Panc1 (cell line): ENCODE measurements at regions not wholly inside any gene's neighbourhood (a gene's known extent, or its start where the extent isn't known, plus 50 kb on each side); places are given as distances from the start of the nearest gene placed in this dataset.

Experiments used
- ATAC-seq: fragments of 200-7000 bp; cut with Tn5 transposase; 2 replicates; pipeline ENCODE4 v1.9.1; 2020; ENCODE audit warnings: mild to moderate bottlenecking, moderate library complexity
- BruUV-seq: library from RNA; stranded (reverse); fragments of 400-500 nt; replicated peaks from 2 replicates; lab custom pipeline; 2021; lab: Mats Ljungman, UMichigan
- CTCF ChIA-PET: fragments of 300-600 bp; sonication (Branson Sonifier 250); formaldehyde crosslinking; loops from one replicate; lab custom pipeline; 2022; ENCODE audit warnings: antibody characterized with exemption; lab: Charles Lee
- POLR2A ChIA-PET: fragments of 300-600 bp; sonication (Branson Sonifier 250); formaldehyde crosslinking; loops from one replicate; lab custom pipeline; 2022; ENCODE audit warnings: antibody characterized with exemption; lab: Charles Lee
- DNase-seq: peaks from one replicate; pipeline ENCODE4 v3.0.0-alpha.2; 2010; ENCODE audit warnings: low read depth, low spot score
- H3K27ac ChIP-seq: 2 replicates; pipeline ENCODE4 v1.5.1; 2011; ENCODE audit warnings: mild to moderate bottlenecking, low read length, inconsistent platforms
- H3K27me3 ChIP-seq: fragments of 200-500 bp; sonication (Bioruptor generic); 2 replicates; pipeline ENCODE4 v1.6.0; 2014; ENCODE audit warnings: low read length, inconsistent platforms; ENCODE audit not compliant: control insufficient read depth, insufficient read depth
- H3K36me3 ChIP-seq: fragments of 200-500 bp; sonication (Bioruptor generic); 2 replicates; pipeline ENCODE4 v1.5.1; 2014; ENCODE audit warnings: inconsistent platforms, mild to moderate bottlenecking, low read length, moderate library complexity; ENCODE audit not compliant: control insufficient read depth, insufficient read depth
- H3K4me1 ChIP-seq: 2 replicates; pipeline ENCODE4 v1.5.1; 2011; ENCODE audit warnings: inconsistent platforms, mild to moderate bottlenecking, low read length, moderate library complexity; ENCODE audit not compliant: control insufficient read depth, insufficient read depth
- H3K4me3 ChIP-seq, 2 experiments: 2 replicates each; pipeline ENCODE4 v1.5.1; 2011 to 2012; ENCODE audit warnings: low read depth in 2 of 2, low read length in 2 of 2, mild to moderate bottlenecking in 2 of 2, inconsistent platforms in 1 of 2, moderate library complexity in 1 of 2
- H3K9me3 ChIP-seq: fragments of 200-500 bp; sonication (Bioruptor generic); 2 replicates; pipeline ENCODE4 v1.5.1; 2014; ENCODE audit warnings: low read depth, mild to moderate bottlenecking, inconsistent platforms, low read length, moderate library complexity; ENCODE audit not compliant: control insufficient read depth, insufficient read depth
- CTCF ChIP-seq: fragments of 450-650 bp; IDR thresholded peaks from 2 replicates; pipeline ENCODE4 v1.5.1; 2017; ENCODE audit warnings: mild to moderate bottlenecking
- POLR2AphosphoS5 ChIP-seq: IDR thresholded peaks from 2 replicates; pipeline ENCODE4 v1.6.1; 2012; ENCODE audit warnings: mild to moderate bottlenecking, low read depth, low read length, moderate library complexity
- SIN3A ChIP-seq: IDR thresholded peaks from 2 replicates; pipeline ENCODE4 v1.6.1; 2012; ENCODE audit warnings: low read depth, mild to moderate bottlenecking, low read length, moderate library complexity, borderline replicate concordance; ENCODE audit not compliant: insufficient read depth
- TCF7L2 ChIP-seq: IDR thresholded peaks from 2 replicates; pipeline ENCODE4 v1.6.1; 2011; ENCODE audit warnings: mild to moderate bottlenecking, low read depth, low read length, inconsistent platforms
- in situ Hi-C: cut with HindIII; loops from 2 replicates; pipeline ENCODE4 v1.10.0; 2016; ENCODE audit warnings: low sequenced_read_pairs, low pct_unique_long_range_greater_than_20kb
- intact Hi-C: fragments of 100-400 bp; cut with micrococcal nuclease; formaldehyde crosslinking; loops from one replicate; pipeline ENCODE4 v1.10.0; 2022; ENCODE audit not compliant: unreplicated experiment
- TF ChIP-seq, protein P1 (sequence below), 2 experiments: IDR thresholded peaks; 2 replicates each; pipeline ENCODE4 v1.6.1; 2011 to 2012; ENCODE audit warnings: low read depth in 2 of 2, control low read depth in 1 of 2, low read length in 1 of 2, mild to moderate bottlenecking in 1 of 2, moderate library complexity in 1 of 2; ENCODE audit not compliant: insufficient read depth in 1 of 2

- Histone ChIP-seq H3K9me3 (no peaks in the 10 kb centered on the region), H3K4me3 (no peak overlapping the region), H3K27me3 (no peaks in the 10 kb centered on the region), H3K36me3 (no peaks in the 10 kb centered on the region), H3K27ac (no peak overlapping the region), H3K4me1 (no peaks in the 10 kb centered on the region)
- no peak for ATAC-seq
- no peak for TF ChIP-seq POLR2AphosphoS5
- intact Hi-C loops (no loop called here), in situ Hi-C loops (no loop called here)
- BruUV-seq = no TSS peak
- CTCF ChIA-PET = no interaction called here
- DNase-seq = no peak
- POLR2A ChIA-PET = no interaction called here
Measured at GRCh38 chr3:65230261-65231139, 542.7 kb upstream of the ADAMTS9 start.

DNA sequence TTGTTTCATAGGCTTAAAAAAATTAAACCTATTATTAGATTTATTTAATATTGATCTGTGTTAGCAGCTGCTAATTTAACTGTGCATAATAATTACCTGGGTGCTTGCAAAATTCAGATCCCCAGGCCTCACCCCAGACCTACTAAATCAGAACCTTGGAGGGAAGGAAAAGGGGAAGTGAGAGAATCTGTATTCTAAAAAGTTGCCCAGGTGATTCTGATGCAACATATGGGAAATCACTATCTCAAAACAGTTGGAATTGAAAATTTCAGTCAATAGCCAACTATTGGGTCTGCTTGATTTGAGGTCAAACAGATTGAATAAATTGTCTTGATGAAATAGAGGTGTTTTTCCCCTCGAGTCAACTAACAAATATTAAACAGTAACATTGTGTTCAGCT is 538.5 kb upstream of the ADAMTS9 start:
- Histone ChIP-seq H3K27me3 (no peaks in the 10 kb centered on the region), H3K4me3 (no peak overlapping the region), H3K4me1 (no peaks in the 10 kb centered on the region), H3K36me3 (no peaks in the 10 kb centered on the region), H3K27ac (no peak overlapping the region), H3K9me3 (no peaks in the 10 kb centered on the region)
- ATAC-seq = no peak
- intact Hi-C loops = no loop called here
- POLR2A ChIA-PET = no interaction called here
- BruUV-seq = no TSS peak
- in situ Hi-C loops = no loop called here
- CTCF ChIA-PET = no interaction called here
- TF ChIP-seq SIN3A (no peak), TCF7L2 (no peak)
- TF ChIP-seq, protein P1, sequence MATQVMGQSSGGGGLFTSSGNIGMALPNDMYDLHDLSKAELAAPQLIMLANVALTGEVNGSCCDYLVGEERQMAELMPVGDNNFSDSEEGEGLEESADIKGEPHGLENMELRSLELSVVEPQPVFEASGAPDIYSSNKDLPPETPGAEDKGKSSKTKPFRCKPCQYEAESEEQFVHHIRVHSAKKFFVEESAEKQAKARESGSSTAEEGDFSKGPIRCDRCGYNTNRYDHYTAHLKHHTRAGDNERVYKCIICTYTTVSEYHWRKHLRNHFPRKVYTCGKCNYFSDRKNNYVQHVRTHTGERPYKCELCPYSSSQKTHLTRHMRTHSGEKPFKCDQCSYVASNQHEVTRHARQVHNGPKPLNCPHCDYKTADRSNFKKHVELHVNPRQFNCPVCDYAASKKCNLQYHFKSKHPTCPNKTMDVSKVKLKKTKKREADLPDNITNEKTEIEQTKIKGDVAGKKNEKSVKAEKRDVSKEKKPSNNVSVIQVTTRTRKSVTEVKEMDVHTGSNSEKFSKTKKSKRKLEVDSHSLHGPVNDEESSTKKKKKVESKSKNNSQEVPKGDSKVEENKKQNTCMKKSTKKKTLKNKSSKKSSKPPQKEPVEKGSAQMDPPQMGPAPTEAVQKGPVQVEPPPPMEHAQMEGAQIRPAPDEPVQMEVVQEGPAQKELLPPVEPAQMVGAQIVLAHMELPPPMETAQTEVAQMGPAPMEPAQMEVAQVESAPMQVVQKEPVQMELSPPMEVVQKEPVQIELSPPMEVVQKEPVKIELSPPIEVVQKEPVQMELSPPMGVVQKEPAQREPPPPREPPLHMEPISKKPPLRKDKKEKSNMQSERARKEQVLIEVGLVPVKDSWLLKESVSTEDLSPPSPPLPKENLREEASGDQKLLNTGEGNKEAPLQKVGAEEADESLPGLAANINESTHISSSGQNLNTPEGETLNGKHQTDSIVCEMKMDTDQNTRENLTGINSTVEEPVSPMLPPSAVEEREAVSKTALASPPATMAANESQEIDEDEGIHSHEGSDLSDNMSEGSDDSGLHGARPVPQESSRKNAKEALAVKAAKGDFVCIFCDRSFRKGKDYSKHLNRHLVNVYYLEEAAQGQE (IDR thresholded peaks at IDR 0.05; ENCODE audit: insufficient read depth in 1 of 2, low read depth in 2 of 2, low read length in 1 of 2) = no peak
- DNase-seq = no peak

- Histone ChIP-seq H3K4me3 (no peak overlapping the region), H3K27ac (no peak overlapping the region), H3K27me3 (no peaks in the 10 kb centered on the region), H3K4me1 (no peaks in the 10 kb centered on the region), H3K36me3 (no peaks in the 10 kb centered on the region), H3K9me3 (no peaks in the 10 kb centered on the region)
- no peak for ATAC-seq
- ChIA-PET POLR2A (interaction anchor here (0.6 kb wide), 1 partner anchor 120 kb away, joined by 5 read pairs; no protein-coding TSS in a partner anchor), CTCF (no interaction called here)
- intact Hi-C loops (no loop called here), in situ Hi-C loops (no loop called here)
- BruUV-seq = no TSS peak
- no peak for TF ChIP-seq POLR2AphosphoS5
- TF ChIP-seq CTCF = no peak
- TF ChIP-seq SIN3A = no peak
- TF ChIP-seq, protein P1 (IDR thresholded peaks at IDR 0.05; ENCODE audit: insufficient read depth in 1 of 2, low read depth in 2 of 2, low read length in 1 of 2) = no peak
- TF ChIP-seq TCF7L2 = no peak
- DNase-seq = no peak
Measured at GRCh38 chr3:65210026-65210814, 522.4 kb upstream of the ADAMTS9 start.
